ENCODE measurements at regions not wholly inside any gene's neighbourhood (a gene's known extent, or its start where the extent isn't known, plus 50 kb on each side); places are given as distances from the start of the nearest gene placed in this dataset.

- Histone ChIP-seq H3K9ac (ENCODE audit: extremely low read depth, low read length, poor library complexity, severe bottlenecking) (no peak overlapping the region), H3K36me3 (ENCODE audit: control insufficient read depth, insufficient read depth, low read length) (no peaks in the 10 kb centered on the region), H3K27ac (ENCODE audit: low read depth, low read length) (no peak overlapping the region), H3K4me3 (ENCODE audit: low read length) (no peak overlapping the region), H3K27me3 (ENCODE audit: control insufficient read depth, insufficient read depth, low read length, poor library complexity, severe bottlenecking) (peaks cover 45% of the 10 kb centered on the region), H3K9me3 (ENCODE audit: control insufficient read depth, low read length) (no peaks in the 10 kb centered on the region), H3K4me1 (ENCODE audit: control insufficient read depth, insufficient read depth, low read length) (peaks cover 14% of the 10 kb centered on the region)
- H3K4me3 Mint-ChIP-seq: no peak overlapping the region
- H3K27me3 Mint-ChIP-seq (ENCODE audit: insufficient read depth): peaks cover 60% of the 10 kb centered on the region
- peak overlapping the region; percentile 41 for H3K27ac Mint-ChIP-seq
- no peak for TF ChIP-seq CTCF (conservative IDR thresholded peaks at IDR 0.05)
- H3K4me1 Mint-ChIP-seq: peaks cover 31% of the 10 kb centered on the region
- peak; percentile 85 for DNase-seq
- no peaks in the 10 kb centered on the region for H3K36me3 Mint-ChIP-seq (ENCODE audit: low read depth)
- H3K9me3 Mint-ChIP-seq: no peaks in the 10 kb centered on the region
- 66 to 67% methylated on average over 12 to 13 of the region's 13 CpGs for WGBS, 2 experiments (ENCODE audit: insufficient coverage in 1 of 2, insufficient read length in 1 of 2)
These were observed 196.4 kb downstream of the RPLP1 start for GRCh38 chr15:69648775-69649735.

GRCh38 chr15:69652293-69652692, 199.7 kb downstream of the RPLP1 start:
- peaks cover 51% of the 10 kb centered on the region for H3K27me3 ChIP-seq (ENCODE audit: control insufficient read depth, insufficient read depth, low read length, poor library complexity, severe bottlenecking)
- WGBS, 2 experiments (ENCODE audit: insufficient coverage in 1 of 2, insufficient read length in 1 of 2): 100% methylated on average over 1 of the region's 1 CpG; no CpG with 5 or more reads in 1 of the 2 experiments
- Mint-ChIP-seq H3K27ac (no peak overlapping the region), H3K4me3 (no peak overlapping the region), H3K9me3 (no peaks in the 10 kb centered on the region), H3K36me3 (ENCODE audit: low read depth) (no peaks in the 10 kb centered on the region), H3K4me1 (peaks cover 23% of the 10 kb centered on the region), H3K27me3 (ENCODE audit: insufficient read depth) (peaks cover 67% of the 10 kb centered on the region)
- no peak for TF ChIP-seq CTCF (conservative IDR thresholded peaks at IDR 0.05)
- no peaks in the 10 kb centered on the region for H3K9me3 ChIP-seq (ENCODE audit: control insufficient read depth, low read length)
- no peak overlapping the region for H3K4me3 ChIP-seq (ENCODE audit: low read length)
- no peak overlapping the region for H3K9ac ChIP-seq (ENCODE audit: extremely low read depth, low read length, poor library complexity, severe bottlenecking)
- no peak overlapping the region for H3K27ac ChIP-seq (ENCODE audit: low read depth, low read length)
- H3K4me1 ChIP-seq (ENCODE audit: control insufficient read depth, insufficient read depth, low read length): peaks cover 9% of the 10 kb centered on the region
- DNase-seq: peak; percentile 7
- H3K36me3 ChIP-seq (ENCODE audit: control insufficient read depth, insufficient read depth, low read length): no peaks in the 10 kb centered on the region

- H3K27me3 ChIP-seq (ENCODE audit: control insufficient read depth, insufficient read depth, low read length, poor library complexity, severe bottlenecking): peaks cover 52% of the 10 kb centered on the region
These were observed 200.2 kb downstream of the RPLP1 start for GRCh38 chr15:69652751-69653305.

More at GRCh38 chr15:69652751-69653305, 200.2 kb downstream of the RPLP1 start:
- peak; percentile 35 for DNase-seq
- peaks cover 65% of the 10 kb centered on the region for H3K27me3 Mint-ChIP-seq (ENCODE audit: insufficient read depth)
- H3K4me1 Mint-ChIP-seq: peaks cover 18% of the 10 kb centered on the region
- Histone ChIP-seq H3K4me3 (ENCODE audit: low read length) (no peak overlapping the region), H3K27ac (ENCODE audit: low read depth, low read length) (no peak overlapping the region), H3K9ac (ENCODE audit: extremely low read depth, low read length, poor library complexity, severe bottlenecking) (no peak overlapping the region), H3K36me3 (ENCODE audit: control insufficient read depth, insufficient read depth, low read length) (no peaks in the 10 kb centered on the region), H3K4me1 (ENCODE audit: control insufficient read depth, insufficient read depth, low read length) (peaks cover 6% of the 10 kb centered on the region), H3K9me3 (ENCODE audit: control insufficient read depth, low read length) (no peaks in the 10 kb centered on the region)
- 90 to 95% methylated on average over 4 to 5 of the region's 5 CpGs for WGBS, 2 experiments (ENCODE audit: insufficient coverage in 1 of 2, insufficient read length in 1 of 2)
- TF ChIP-seq CTCF (conservative IDR thresholded peaks at IDR 0.05): peak; percentile 54
- H3K36me3 Mint-ChIP-seq (ENCODE audit: low read depth): no peaks in the 10 kb centered on the region
- no peaks in the 10 kb centered on the region for H3K9me3 Mint-ChIP-seq
- no peak overlapping the region for H3K27ac Mint-ChIP-seq
- no peak overlapping the region for H3K4me3 Mint-ChIP-seq

Measured in endodermal cell (in vitro differentiated cells).